Lung (tissue), 11 donors: ENCODE measurements at regions not wholly inside any gene's neighbourhood (a gene's known extent, or its start where the extent isn't known, plus 50 kb on each side); places are given as distances from the start of the nearest gene placed in this dataset.
A peak's percentile ranks its signal among the peaks of the same experiment; 100 is the strongest.
"Not testable (repeated sequence)": the region's sequence is repeated elsewhere in the genome, so short reads cannot be mapped to it uniquely, and the experiment has no call there.

Experiments
- ATAC-seq: fragments of 200-7000 bp; cut with Tn5 transposase; one replicate; pipeline ENCODE4 v1.9.1; 2020; ENCODE audit warnings: moderate number of reproducible peaks; ENCODE audit not compliant: insufficient read depth, low FRiP score
- DNase-seq, 3 donors: peaks; one replicate each; pipeline ENCODE4 v3.0.0-alpha.2; 2013 to 2017
- H3K27ac ChIP-seq, 2 donors: one replicate each; pipeline ENCODE4 v1.5.1; 2013; ENCODE audit warnings: mild to moderate bottlenecking in 2 of 2, moderate library complexity in 2 of 2, control low read depth in 1 of 2, inconsistent platforms in 1 of 2, low read depth in 1 of 2, low read length in 1 of 2
- H3K27me3 ChIP-seq, 3 donors: one replicate each; pipeline ENCODE4 v1.5.1; 2013; ENCODE audit warnings: low read length in 2 of 3; ENCODE audit not compliant: control insufficient read depth in 3 of 3, insufficient read depth in 3 of 3
- H3K36me3 ChIP-seq, 4 donors: one replicate each; pipeline ENCODE4 v1.5.1; 2013; ENCODE audit warnings: low read length in 4 of 4, mild to moderate bottlenecking in 1 of 4, moderate library complexity in 1 of 4; ENCODE audit not compliant: control insufficient read depth in 4 of 4, insufficient read depth in 4 of 4
- H3K4me1 ChIP-seq, 5 donors: one replicate each; pipeline ENCODE4 v1.5.1; 2013; ENCODE audit warnings: low read length in 5 of 5, mild to moderate bottlenecking in 2 of 5, moderate library complexity in 1 of 5; ENCODE audit not compliant: control insufficient read depth in 5 of 5, insufficient read depth in 5 of 5
- H3K4me3 ChIP-seq: one replicate; pipeline ENCODE4 v1.5.1; 2013; ENCODE audit warnings: mild to moderate bottlenecking, control low read depth, moderate library complexity
- H3K9ac ChIP-seq, 2 donors: one replicate each; pipeline ENCODE4 v1.5.1; 2013; ENCODE audit warnings: low read length in 2 of 2, control low read depth in 1 of 2; ENCODE audit not compliant: insufficient read depth in 1 of 2
- H3K9me3 ChIP-seq, 4 donors: one replicate each; pipeline ENCODE4 v1.5.1; 2013; ENCODE audit warnings: low read length in 3 of 4, mild to moderate bottlenecking in 1 of 4, moderate library complexity in 1 of 4; ENCODE audit not compliant: control insufficient read depth in 4 of 4, insufficient read depth in 3 of 4
- WGBS, 2 donors: extraction: QIAGEN DNeasy Blood & Tissue Kit; methylation state at CpG; one replicate each; pipeline ENCODE4 v1.1.7; 2013; 5-methylcytosine and 5-hydroxymethylcytosine counted together
- TF ChIP-seq, protein P1 (sequence below): IDR thresholded peaks from 2 replicates; pipeline ENCODE4 v1.5.1; 2012; ENCODE audit warnings: mild to moderate bottlenecking; ENCODE audit errors: control extremely low read depth, extremely low read depth
- donor health status: control.
- donor health status: control.
- donor health status: Bipolar disorder and iron deficiency.
- donor health status: healthy.
- donor health status: DM: yes; HTN: yes; CAD: no.

DNA sequence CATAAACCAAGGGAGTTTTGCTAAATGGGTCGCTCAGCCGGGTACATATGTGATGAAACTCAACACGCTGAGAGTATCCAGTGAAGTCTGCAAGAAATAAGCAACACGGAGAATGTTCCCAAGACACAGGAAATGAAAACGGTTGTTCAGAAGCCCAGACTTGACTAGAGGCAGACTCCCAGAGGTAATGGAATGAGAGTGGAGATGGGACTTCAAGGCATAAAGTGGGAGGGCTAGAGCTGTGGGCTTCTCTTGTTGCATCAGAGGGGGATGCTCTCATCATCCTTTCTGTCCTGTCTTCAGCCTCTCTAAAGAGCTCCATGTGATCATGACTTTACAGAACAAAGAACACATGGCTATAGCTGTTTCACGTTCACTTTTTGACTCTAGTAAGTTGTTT, 88.3 kb downstream of the BAMBI start:
- no peak overlapping the region for H3K4me3 ChIP-seq
- H3K9me3 ChIP-seq: no peaks in the 10 kb centered on the region
- ATAC-seq (no peak), DNase-seq (no peak)
- WGBS, 2 donors: 74% methylated on average over 6 of the region's 6 CpGs
- no peaks in the 10 kb centered on the region for H3K36me3 ChIP-seq
- no peaks in the 10 kb centered on the region for H3K27me3 ChIP-seq
- peaks cover 0 to 27% (median 19%) of the 10 kb centered on the region in 5 donors for H3K4me1 ChIP-seq
- no peak overlapping the region for H3K9ac ChIP-seq
- H3K27ac ChIP-seq: no peak overlapping the region
- TF ChIP-seq, protein P1, sequence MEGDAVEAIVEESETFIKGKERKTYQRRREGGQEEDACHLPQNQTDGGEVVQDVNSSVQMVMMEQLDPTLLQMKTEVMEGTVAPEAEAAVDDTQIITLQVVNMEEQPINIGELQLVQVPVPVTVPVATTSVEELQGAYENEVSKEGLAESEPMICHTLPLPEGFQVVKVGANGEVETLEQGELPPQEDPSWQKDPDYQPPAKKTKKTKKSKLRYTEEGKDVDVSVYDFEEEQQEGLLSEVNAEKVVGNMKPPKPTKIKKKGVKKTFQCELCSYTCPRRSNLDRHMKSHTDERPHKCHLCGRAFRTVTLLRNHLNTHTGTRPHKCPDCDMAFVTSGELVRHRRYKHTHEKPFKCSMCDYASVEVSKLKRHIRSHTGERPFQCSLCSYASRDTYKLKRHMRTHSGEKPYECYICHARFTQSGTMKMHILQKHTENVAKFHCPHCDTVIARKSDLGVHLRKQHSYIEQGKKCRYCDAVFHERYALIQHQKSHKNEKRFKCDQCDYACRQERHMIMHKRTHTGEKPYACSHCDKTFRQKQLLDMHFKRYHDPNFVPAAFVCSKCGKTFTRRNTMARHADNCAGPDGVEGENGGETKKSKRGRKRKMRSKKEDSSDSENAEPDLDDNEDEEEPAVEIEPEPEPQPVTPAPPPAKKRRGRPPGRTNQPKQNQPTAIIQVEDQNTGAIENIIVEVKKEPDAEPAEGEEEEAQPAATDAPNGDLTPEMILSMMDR: no peak

DNA sequence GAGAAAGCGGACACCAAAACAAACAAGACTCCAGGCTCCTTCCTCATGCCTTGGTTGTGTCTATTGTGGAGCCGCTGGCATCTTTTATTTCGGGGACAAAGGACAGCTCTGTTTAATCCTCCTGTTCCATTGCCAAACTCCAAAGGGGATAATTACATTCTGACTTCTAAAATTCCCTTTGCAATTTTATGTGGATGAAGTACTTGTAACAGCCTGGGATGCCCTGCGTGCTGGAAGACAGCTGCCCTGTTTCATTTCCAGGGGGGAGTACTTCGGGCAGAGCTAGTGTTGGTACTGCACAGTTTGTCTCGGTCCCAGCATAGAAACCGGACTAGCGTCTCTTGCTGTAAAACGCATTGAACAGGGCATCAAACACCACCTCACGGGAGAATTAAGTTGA, 90.9 kb downstream of the BAMBI start:
- H3K27me3 ChIP-seq: no peaks in the 10 kb centered on the region
- H3K9ac ChIP-seq: no peak overlapping the region
- H3K36me3 ChIP-seq: no peaks in the 10 kb centered on the region
- H3K9me3 ChIP-seq: no peaks in the 10 kb centered on the region
- peak; percentile 33 to 52 (median 34) for DNase-seq
- TF ChIP-seq, protein P1: no peak
- peaks cover 0 to 20% (median 11%) of the 10 kb centered on the region in 5 donors for H3K4me1 ChIP-seq
- no peak for ATAC-seq
- WGBS, 2 donors: 71 to 80% methylated on average over 10 of the region's 10 CpGs
- no peak overlapping the region for H3K27ac ChIP-seq
- H3K4me3 ChIP-seq: no peak overlapping the region

DNA sequence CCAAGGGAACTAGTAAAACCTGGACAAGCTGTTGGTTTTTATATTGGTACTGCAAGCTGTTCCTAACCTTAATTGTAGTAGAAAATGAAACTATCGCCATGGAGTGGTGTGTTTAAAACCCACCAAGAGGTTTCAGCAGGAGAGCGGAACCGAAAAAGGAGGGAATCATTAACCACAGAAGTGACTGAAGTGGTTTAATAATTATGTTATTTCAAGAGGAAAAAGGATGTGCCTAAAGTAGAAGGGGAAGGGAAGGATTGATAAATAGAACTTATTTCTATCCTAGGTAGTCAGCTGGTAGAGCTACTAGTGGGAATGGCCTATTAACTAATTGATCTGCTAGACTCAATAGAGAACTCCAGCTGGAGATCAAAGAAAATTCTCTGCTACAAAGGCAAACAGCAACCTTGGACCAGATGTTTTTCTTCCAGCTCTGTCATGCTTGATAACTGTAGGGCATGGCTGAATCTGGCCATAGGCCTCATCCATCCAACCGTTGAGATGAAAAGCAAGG, 91.8 kb downstream of the BAMBI start:
- WGBS, 2 donors: 31 to 35% methylated on average over 4 of the region's 4 CpGs
- H3K9ac ChIP-seq: no peak overlapping the region
- no peaks in the 10 kb centered on the region for H3K9me3 ChIP-seq
- no peaks in the 10 kb centered on the region for H3K36me3 ChIP-seq
- no peak overlapping the region for H3K27ac ChIP-seq
- DNase-seq: peak in 2 of 3 donors; percentile 53 to 79
- TF ChIP-seq, protein P1: no peak
- H3K27me3 ChIP-seq: no peaks in the 10 kb centered on the region
- H3K4me3 ChIP-seq: no peak overlapping the region
- H3K4me1 ChIP-seq: peaks cover 0 to 24% (median 13%) of the 10 kb centered on the region in 5 donors
- ATAC-seq: no peak

DNA sequence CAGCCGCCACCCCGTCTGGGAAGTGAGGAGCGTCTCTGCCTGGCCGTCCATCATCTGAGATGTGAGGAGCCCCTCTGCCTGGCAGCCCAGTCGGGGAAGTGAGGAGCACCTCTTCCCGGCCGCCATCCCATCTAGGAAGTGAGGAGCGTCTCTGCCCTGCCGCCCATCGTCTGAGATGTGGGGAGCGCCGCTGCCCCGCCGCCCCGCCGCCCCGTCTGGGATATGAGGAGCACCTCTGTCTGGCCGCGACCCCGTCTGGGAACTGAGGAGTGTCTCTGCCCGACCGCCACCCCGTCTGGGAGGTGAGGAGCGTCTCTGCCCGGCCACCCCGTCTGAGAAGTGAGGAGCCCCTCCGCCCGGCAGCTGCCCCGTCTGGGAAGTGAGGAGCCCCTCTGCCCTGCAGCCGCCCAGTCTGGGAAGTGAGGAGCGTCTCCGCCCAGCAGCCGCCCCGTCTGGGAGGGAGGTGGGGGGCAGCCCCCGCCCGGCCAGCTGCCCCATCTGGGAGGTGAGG, 94.3 kb downstream of the BAMBI start:
- H3K27me3 ChIP-seq, H3K36me3 ChIP-seq, H3K9me3 ChIP-seq, H3K9ac ChIP-seq, ATAC-seq, H3K4me3 ChIP-seq, H3K27ac ChIP-seq, DNase-seq: not testable (repeated sequence)
- peaks cover 0 to 29% (median 13%) of the 10 kb centered on the region in 5 donors for H3K4me1 ChIP-seq
- 97% methylated on average over 36 of the region's 36 CpGs for WGBS, 2 donors
